Upper lobe of left lung (tissue), 6 donors: ENCODE measurements at regions not wholly inside any gene's neighbourhood (a gene's known extent, or its start where the extent isn't known, plus 50 kb on each side); places are given as distances from the start of the nearest gene placed in this dataset.

Source experiments
- ATAC-seq, 2 donors: fragments of 200-7000 bp; cut with Tn5 transposase; one replicate each; pipeline ENCODE4 v1.9.1; 2022; ENCODE audit warnings: mild to moderate bottlenecking in 2 of 2, moderate library complexity in 2 of 2; ENCODE audit not compliant: low FRiP score in 2 of 2
- DNase-seq, 2 donors: peaks; one replicate each; pipeline ENCODE4 v3.0.0-alpha.2; 2019 to 2020
- H3K27ac ChIP-seq, 4 donors: fragments of 200-600 bp; sonication (generic); one replicate each; pipeline ENCODE4 v1.5.1; 2016 to 2019
- H3K27me3 ChIP-seq, 4 donors: fragments of 200-600 bp; sonication (generic); one replicate each; pipeline ENCODE4 v1.5.1; 2017 to 2019
- H3K36me3 ChIP-seq, 4 donors: fragments of 200-600 bp; sonication (generic); one replicate each; pipeline ENCODE4 v1.5.1; 2016 to 2019
- H3K4me1 ChIP-seq, 4 donors: fragments of 200-600 bp; sonication (generic); one replicate each; pipeline ENCODE4 v1.5.1; 2018 to 2019
- H3K4me3 ChIP-seq, 4 donors: fragments of 200-600 bp; sonication (generic); one replicate each; pipeline ENCODE4 v1.5.1; 2017 to 2019; ENCODE audit warnings: mild to moderate bottlenecking in 2 of 4, moderate library complexity in 1 of 4
- H3K9me3 ChIP-seq, 4 donors: fragments of 200-600 bp; sonication (generic); one replicate each; pipeline ENCODE4 v1.5.1; 2018 to 2019
- CTCF ChIP-seq, 6 experiments: fragments of 450-650 bp in 4 of 6; fragments of 200-600 bp in 2 of 6; sonication (generic) in 2 of 6; IDR thresholded peaks; one replicate each; pipeline ENCODE4 v1.5.1; 2016 to 2019; ENCODE audit warnings: antibody characterized with exemption in 6 of 6
- EP300 ChIP-seq, 4 donors: sonication (generic); formaldehyde crosslinking; IDR thresholded peaks; one replicate each; pipeline ENCODE4 v1.5.1; 2017; ENCODE audit warnings: antibody characterized with exemption in 4 of 4, control low read depth in 2 of 4
- POLR2A ChIP-seq, 4 donors: fragments of 450-650 bp; IDR thresholded peaks; one replicate each; pipeline ENCODE4 v1.5.1; 2016 to 2017; ENCODE audit warnings: antibody characterized with exemption in 4 of 4, mild to moderate bottlenecking in 2 of 4
- POLR2AphosphoS5 ChIP-seq, 2 donors: sonication (generic); formaldehyde crosslinking; IDR thresholded peaks; one replicate each; pipeline ENCODE4 v1.5.1; 2017; ENCODE audit warnings: antibody characterized with exemption in 2 of 2
- WGBS, 2 donors: methylation state at CpG; one replicate each; pipeline ENCODE4 v1.1.5; 2017 to 2018; 5-methylcytosine and 5-hydroxymethylcytosine counted together
- donor health status: DM: no; HTN: no; CAD: no; lungs with moderate emphysema.
- donor health status: DM: no; HTN: yes; CAD: no; lungs with severe emphysema.

DNA sequence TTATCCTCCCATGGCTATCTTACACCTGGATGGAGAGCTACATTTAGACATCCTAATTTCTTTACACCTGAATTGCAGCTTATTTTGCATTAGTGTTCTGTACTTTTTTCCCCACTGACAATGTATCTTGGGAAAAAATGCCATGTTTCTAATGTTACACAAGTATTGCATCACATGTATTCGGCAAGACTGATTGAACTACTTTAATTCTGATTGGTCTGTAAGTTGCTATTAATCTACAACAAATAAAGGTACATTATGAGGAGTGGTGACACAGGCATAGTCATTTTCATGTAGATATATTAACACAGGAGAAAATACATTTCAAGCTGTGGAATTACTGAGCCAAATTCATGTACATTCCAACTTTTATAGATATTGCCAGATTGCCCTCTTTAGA, 558.0 kb downstream of the TRIML1 start:
- H3K27me3 ChIP-seq = no peaks in the 10 kb centered on the region
- no peaks in the 10 kb centered on the region for H3K36me3 ChIP-seq
- ATAC-seq (no peak), DNase-seq (no peak)
- no peaks in the 10 kb centered on the region for H3K4me1 ChIP-seq
- H3K4me3 ChIP-seq = no peak overlapping the region
- 76% methylated on average over 1 of the region's 1 CpG for WGBS, 2 donors
- no peak overlapping the region for H3K27ac ChIP-seq
- no peaks in the 10 kb centered on the region for H3K9me3 ChIP-seq
- TF ChIP-seq EP300 (IDR thresholded peaks at IDR 0.05) (no peak), POLR2AphosphoS5 (IDR thresholded peaks at IDR 0.05) (no peak), POLR2A (IDR thresholded peaks at IDR 0.05) (no peak), CTCF (IDR thresholded peaks at IDR 0.05) (no peak)

DNA sequence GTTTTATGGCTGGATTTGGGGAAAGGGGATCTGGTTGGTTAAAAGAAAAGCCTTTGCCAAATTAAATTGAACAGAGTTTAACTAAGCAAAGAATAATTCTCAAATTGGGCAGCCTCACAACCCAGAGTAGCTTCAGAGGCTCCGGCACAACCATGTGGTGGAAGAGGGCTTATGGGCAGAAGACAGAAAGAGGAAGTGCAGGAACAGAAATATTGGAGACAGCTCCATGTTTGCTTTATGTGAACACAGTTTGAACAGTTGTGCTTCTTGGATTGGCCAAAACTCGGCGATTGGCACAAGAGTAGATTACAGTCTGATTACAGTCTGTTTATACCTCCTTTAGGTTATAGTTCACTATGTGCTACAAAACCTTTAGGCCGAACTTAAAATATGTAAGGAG, 562.7 kb downstream of the TRIML1 start:
- Histone ChIP-seq H3K4me3 (no peak overlapping the region), H3K27ac (no peak overlapping the region), H3K4me1 (no peaks in the 10 kb centered on the region), H3K9me3 (no peaks in the 10 kb centered on the region), H3K27me3 (no peaks in the 10 kb centered on the region), H3K36me3 (no peaks in the 10 kb centered on the region)
- 89 to 91% methylated on average over 4 of the region's 4 CpGs for WGBS, 2 donors
- TF ChIP-seq POLR2AphosphoS5 (IDR thresholded peaks at IDR 0.05) = no peak
- no peak for TF ChIP-seq CTCF (IDR thresholded peaks at IDR 0.05)
- TF ChIP-seq POLR2A (IDR thresholded peaks at IDR 0.05) = no peak
- TF ChIP-seq EP300 (IDR thresholded peaks at IDR 0.05) = no peak
- no peak for ATAC-seq
- DNase-seq = no peak

DNA sequence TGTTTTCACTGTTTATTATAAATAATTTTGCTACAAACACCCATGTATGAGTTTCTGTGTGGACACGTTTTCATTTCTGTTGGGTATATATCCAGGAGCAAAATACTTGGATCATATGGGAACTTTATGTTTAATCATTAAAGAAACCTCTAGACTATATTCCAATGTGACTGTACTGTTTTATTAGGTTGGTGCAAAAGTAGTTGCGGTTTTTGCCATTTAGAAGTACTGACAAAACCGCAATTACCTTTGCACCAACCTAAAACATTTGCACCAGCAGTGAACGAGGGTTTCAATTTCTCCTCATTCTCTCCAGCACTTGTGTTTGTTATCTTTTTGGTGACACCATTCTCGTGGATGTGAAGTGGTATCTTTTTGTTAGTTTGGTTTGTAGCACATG, 565.0 kb downstream of the TRIML1 start:
- no peaks in the 10 kb centered on the region for H3K36me3 ChIP-seq
- no peak for ATAC-seq

DNA sequence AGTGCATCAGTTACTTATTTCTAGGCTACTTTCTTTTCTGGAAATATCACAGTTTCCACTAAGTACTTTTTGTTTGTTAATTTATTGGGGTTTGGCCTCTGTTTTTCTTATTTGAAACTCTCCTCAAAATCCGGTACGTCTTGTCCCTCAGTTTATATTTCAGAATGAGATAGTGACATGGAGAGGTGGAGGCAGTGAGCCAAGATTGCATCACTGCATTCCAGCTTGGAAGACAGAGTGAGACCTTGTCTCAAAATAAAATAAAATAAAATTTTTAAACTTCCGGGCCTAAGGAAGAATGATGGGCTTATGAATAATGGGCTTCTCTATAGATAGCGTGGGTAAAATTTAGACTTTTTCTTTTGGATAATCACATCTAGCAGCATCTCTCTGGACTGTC, 567.8 kb downstream of the TRIML1 start:
- no peak overlapping the region for H3K27ac ChIP-seq
- no peaks in the 10 kb centered on the region for H3K9me3 ChIP-seq
- WGBS, 2 donors = 64 to 67% methylated on average over 4 of the region's 4 CpGs
- no peak overlapping the region for H3K4me3 ChIP-seq
- H3K27me3 ChIP-seq = no peaks in the 10 kb centered on the region
- TF ChIP-seq CTCF (IDR thresholded peaks at IDR 0.05) = no peak
- no peak for TF ChIP-seq POLR2AphosphoS5 (IDR thresholded peaks at IDR 0.05)
- no peak for TF ChIP-seq POLR2A (IDR thresholded peaks at IDR 0.05)
- no peak for TF ChIP-seq EP300 (IDR thresholded peaks at IDR 0.05)
- no peaks in the 10 kb centered on the region for H3K4me1 ChIP-seq
- H3K36me3 ChIP-seq = no peaks in the 10 kb centered on the region
- DNase-seq (no peak), ATAC-seq (no peak)

More for the DNA sequence above, 565.0 kb downstream of the TRIML1 start:
- WGBS, 2 donors = 85 to 86% methylated on average over 5 of the region's 5 CpGs
- Histone ChIP-seq H3K27ac (no peak overlapping the region), H3K9me3 (no peaks in the 10 kb centered on the region), H3K27me3 (no peaks in the 10 kb centered on the region), H3K4me3 (no peak overlapping the region), H3K4me1 (no peaks in the 10 kb centered on the region)
- TF ChIP-seq POLR2A (IDR thresholded peaks at IDR 0.05) (no peak), EP300 (IDR thresholded peaks at IDR 0.05) (no peak), POLR2AphosphoS5 (IDR thresholded peaks at IDR 0.05) (no peak), CTCF (IDR thresholded peaks at IDR 0.05) (no peak)
- no peak for DNase-seq

DNA sequence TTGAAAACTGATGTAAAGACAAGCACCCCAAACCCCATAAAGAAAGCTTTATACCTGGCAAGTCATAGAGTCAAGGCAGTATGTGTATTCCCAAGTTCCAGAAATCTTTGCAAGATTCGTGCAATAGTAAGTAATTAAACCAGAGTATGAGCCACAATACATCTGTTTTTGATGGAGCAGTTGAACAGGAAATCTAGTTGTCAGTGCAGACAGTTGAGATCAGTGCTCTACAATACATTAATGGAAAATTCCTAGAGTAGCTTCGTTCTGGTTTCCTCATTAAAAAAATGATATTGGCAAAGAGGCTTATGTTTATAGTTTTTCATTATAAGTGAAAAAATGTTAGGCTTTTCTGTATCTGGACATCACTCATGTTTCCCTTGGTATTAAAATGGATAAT, 575.3 kb downstream of the TRIML1 start:
- Histone ChIP-seq H3K9me3 (no peaks in the 10 kb centered on the region), H3K4me1 (no peaks in the 10 kb centered on the region), H3K36me3 (no peaks in the 10 kb centered on the region), H3K4me3 (no peak overlapping the region), H3K27me3 (no peaks in the 10 kb centered on the region), H3K27ac (no peak overlapping the region)
- WGBS, 2 donors = 64 to 68% methylated on average over 2 of the region's 2 CpGs
- DNase-seq (no peak), ATAC-seq (no peak)
- TF ChIP-seq EP300 (IDR thresholded peaks at IDR 0.05) = no peak
- no peak for TF ChIP-seq POLR2A (IDR thresholded peaks at IDR 0.05)
- no peak for TF ChIP-seq CTCF (IDR thresholded peaks at IDR 0.05)
- TF ChIP-seq POLR2AphosphoS5 (IDR thresholded peaks at IDR 0.05) = no peak
